VCaP (cell line): ENCODE measurements at regions not wholly inside any gene's neighbourhood (a gene's known extent, or its start where the extent isn't known, plus 50 kb on each side); places are given as distances from the start of the nearest gene placed in this dataset.

Source experiments
- H3K27ac ChIP-seq: fragments of 450-650 bp; 2 replicates; pipeline ENCODE4 v1.5.1; 2017
- TF ChIP-seq, protein P1 (sequence below): fragments of 450-650 bp; conservative IDR thresholded peaks from 2 replicates; pipeline ENCODE4 v1.5.1; 2017; ENCODE audit warnings: mild to moderate bottlenecking, moderate library complexity

DNA sequence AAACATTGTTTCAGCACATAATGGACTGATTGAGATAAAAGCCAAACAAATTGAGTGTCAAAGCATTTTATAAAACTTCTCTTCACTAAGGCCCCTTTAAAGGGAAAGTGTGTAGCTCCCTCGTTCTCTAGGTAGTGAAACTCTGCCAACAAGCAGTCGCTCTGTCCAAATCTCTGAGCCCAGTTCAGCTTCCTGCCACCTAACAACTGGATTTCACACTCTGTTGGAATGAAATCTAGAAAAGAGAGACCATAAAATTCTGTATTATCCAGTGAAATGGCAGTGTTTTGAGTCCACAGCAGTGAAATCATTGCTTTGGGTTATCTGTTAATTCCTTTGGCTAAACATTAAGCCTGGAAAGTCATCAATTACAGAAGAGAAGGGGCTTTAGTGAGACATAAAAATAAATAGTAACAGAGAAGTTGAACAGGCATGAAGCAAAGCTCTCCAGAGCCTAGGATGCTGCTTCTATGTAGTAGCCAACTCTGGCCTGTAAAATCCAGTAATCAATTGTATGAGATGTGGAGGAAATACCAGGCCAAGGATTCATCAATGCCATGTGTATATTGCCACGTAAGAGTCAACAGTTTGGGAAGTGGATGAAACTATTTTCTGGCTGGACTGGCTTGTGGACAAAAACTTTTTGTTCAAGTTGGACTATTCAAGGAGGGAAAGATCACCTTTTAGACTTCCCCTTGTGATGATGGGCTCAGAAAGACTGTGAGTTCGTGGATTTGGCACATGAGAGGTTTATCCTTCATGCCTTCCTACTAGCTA, 122.5 kb downstream of the WIF1 start:
- TF ChIP-seq, protein P1, sequence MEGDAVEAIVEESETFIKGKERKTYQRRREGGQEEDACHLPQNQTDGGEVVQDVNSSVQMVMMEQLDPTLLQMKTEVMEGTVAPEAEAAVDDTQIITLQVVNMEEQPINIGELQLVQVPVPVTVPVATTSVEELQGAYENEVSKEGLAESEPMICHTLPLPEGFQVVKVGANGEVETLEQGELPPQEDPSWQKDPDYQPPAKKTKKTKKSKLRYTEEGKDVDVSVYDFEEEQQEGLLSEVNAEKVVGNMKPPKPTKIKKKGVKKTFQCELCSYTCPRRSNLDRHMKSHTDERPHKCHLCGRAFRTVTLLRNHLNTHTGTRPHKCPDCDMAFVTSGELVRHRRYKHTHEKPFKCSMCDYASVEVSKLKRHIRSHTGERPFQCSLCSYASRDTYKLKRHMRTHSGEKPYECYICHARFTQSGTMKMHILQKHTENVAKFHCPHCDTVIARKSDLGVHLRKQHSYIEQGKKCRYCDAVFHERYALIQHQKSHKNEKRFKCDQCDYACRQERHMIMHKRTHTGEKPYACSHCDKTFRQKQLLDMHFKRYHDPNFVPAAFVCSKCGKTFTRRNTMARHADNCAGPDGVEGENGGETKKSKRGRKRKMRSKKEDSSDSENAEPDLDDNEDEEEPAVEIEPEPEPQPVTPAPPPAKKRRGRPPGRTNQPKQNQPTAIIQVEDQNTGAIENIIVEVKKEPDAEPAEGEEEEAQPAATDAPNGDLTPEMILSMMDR = no peak
- H3K27ac ChIP-seq = no peak overlapping the region

DNA sequence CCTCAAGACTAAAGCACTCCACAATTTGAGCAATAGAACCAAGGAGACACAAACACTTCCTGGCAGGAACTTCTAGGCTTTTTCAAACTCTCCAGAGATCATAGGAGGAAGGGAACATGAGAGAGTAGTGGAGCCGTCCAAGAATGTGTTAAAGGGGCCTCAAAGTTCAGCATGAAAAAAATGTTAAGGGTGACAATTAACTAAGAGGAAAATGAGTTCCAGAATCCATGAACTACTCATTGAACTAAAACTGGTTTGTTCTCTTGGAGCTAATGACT, 122.0 kb downstream of the WIF1 start:
- no peak overlapping the region for H3K27ac ChIP-seq
- TF ChIP-seq, protein P1 = no peak
